AG04450 (cell line): ENCODE measurements at regions not wholly inside any gene's neighbourhood (a gene's known extent, or its start where the extent isn't known, plus 50 kb on each side); places are given as distances from the start of the nearest gene placed in this dataset.

Experiments
- CTCF ChIA-PET: fragments of 300-600, 350-600 bp; formaldehyde crosslinking; extraction: SDS; loops from one replicate; lab custom pipeline; 2022; ENCODE audit warnings: antibody characterized with exemption, inconsistent platforms; lab: Charles Lee
- POLR2A ChIA-PET: fragments of 350-600 bp; formaldehyde crosslinking; extraction: SDS; loops from one replicate; lab custom pipeline; 2021; ENCODE audit warnings: antibody characterized with exemption, inconsistent platforms; lab: Yijun Ruan, JAX
- DNase-seq: peaks from one replicate; pipeline ENCODE4 v3.0.0-alpha.2; 2011; ENCODE audit warnings: low read depth, low spot score
- H3K27ac ChIP-seq: one replicate; pipeline ENCODE4 v1.5.1; 2012; ENCODE audit warnings: low read depth, low read length, control low read depth
- H3K27me3 ChIP-seq: one replicate; pipeline ENCODE4 v1.6.0; 2012; ENCODE audit warnings: low read length; ENCODE audit not compliant: control insufficient read depth, insufficient read depth
- H3K4me3 ChIP-seq: 2 replicates; pipeline ENCODE4 v1.5.1; 2011; ENCODE audit warnings: mild to moderate bottlenecking, low read depth, low read length, control low read depth
- H3K9me3 ChIP-seq: 2 replicates; pipeline ENCODE4 v1.5.1; 2012; ENCODE audit warnings: low read length; ENCODE audit not compliant: control insufficient read depth, insufficient read depth
- TF ChIP-seq, protein P1 (sequence below): IDR thresholded peaks from 2 replicates; pipeline ENCODE4 v1.5.1; 2011; ENCODE audit warnings: low read depth, low read length, control low read depth, inconsistent platforms

DNA sequence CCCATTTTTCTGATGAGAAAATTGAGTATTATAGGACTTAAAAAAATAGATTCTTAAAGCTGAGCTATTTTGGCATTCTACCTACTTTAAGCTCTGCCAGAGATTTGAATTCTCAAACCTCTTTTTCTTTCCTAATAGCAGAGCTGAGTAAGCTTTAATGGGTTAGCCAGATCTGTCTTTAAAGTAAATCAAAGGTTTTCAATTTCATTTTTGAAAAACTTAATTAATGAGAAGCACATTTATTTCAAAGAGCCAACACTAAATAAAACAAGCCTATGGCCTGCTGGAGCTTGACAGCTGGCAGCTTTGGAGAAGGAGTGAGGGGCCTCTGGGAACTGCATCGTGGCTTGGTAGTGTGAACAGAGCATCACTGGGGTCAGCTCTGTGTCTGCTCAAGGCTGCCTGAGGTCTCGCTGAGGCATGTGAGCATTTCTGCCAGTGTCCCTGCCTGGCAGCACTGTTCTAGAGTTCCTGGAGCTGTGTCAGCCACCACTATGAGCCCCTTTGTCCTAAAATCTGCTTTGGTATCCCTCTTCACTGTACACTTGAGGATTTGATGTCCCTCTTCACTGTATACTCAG is 50.4 kb upstream of the PRSS23 start:
- H3K27ac ChIP-seq, result no peak overlapping the region
- no peaks in the 10 kb centered on the region; the same call in 1 of the 2 replicates for H3K9me3 ChIP-seq
- POLR2A ChIA-PET, result no interaction called here
- no peak for DNase-seq
- H3K27me3 ChIP-seq, result no peaks in the 10 kb centered on the region
- H3K4me3 ChIP-seq, result no peak overlapping the region
- CTCF ChIA-PET, result interaction anchor here (0.8 kb wide), 1 partner anchor 12 kb away, joined by 3 read pairs; no protein-coding TSS in a partner anchor
- TF ChIP-seq, protein P1, sequence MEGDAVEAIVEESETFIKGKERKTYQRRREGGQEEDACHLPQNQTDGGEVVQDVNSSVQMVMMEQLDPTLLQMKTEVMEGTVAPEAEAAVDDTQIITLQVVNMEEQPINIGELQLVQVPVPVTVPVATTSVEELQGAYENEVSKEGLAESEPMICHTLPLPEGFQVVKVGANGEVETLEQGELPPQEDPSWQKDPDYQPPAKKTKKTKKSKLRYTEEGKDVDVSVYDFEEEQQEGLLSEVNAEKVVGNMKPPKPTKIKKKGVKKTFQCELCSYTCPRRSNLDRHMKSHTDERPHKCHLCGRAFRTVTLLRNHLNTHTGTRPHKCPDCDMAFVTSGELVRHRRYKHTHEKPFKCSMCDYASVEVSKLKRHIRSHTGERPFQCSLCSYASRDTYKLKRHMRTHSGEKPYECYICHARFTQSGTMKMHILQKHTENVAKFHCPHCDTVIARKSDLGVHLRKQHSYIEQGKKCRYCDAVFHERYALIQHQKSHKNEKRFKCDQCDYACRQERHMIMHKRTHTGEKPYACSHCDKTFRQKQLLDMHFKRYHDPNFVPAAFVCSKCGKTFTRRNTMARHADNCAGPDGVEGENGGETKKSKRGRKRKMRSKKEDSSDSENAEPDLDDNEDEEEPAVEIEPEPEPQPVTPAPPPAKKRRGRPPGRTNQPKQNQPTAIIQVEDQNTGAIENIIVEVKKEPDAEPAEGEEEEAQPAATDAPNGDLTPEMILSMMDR, result no peak

DNA sequence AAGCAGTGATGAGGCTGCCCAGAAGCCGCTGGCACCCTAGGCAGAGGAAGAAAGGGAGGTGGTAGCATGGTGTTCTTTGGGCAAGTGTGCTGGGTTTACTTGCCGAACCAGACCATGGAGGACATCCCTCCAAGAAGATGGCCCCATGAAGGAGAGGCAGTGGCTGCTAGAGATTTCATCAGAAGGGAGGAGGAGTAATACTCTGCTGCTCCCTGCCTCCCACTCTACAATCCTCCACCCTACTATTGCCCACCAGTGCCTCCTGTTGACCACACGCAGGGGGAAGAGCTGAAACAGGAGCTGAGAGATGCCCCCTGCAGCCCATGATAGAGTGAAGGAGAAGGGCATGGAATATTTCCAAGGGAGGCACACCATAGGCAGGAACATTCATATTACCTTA is 51.0 kb upstream of the PRSS23 start:
- H3K9me3 ChIP-seq, result no peaks in the 10 kb centered on the region; the same call in 1 of the 2 replicates
- TF ChIP-seq, protein P1, result 0 out of 2 replicates have a peak, but pooled peaks have one; percentile 17
- H3K27ac ChIP-seq, result no peak overlapping the region
- no peaks in the 10 kb centered on the region for H3K27me3 ChIP-seq
- CTCF ChIA-PET, result interaction anchor here (0.8 kb wide), 1 partner anchor 13 kb away, joined by 3 read pairs; no protein-coding TSS in a partner anchor
- POLR2A ChIA-PET, result no interaction called here
- H3K4me3 ChIP-seq, result no peak overlapping the region
- DNase-seq, result no peak

DNA sequence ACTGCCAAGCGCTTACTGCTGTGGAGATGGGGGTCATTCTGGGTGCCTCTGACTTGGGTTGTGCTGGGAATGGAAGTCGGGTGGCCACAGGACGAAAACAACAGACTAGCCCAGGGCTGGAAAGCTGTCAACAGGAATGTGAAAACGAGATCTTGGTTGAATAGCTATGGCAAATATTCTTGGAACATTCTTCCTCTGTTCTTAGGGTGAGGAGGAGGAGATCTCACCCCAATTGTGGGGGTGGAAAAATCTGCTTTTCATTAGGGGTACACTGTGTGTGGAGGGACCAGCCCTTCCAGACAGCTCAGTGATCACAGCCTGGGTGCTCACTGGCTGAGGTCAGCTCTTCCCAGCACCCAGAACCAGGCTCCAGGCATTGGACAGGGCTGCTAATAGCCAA is 52.0 kb upstream of the PRSS23 start:
- TF ChIP-seq, protein P1, result no peak
- no peak overlapping the region for H3K4me3 ChIP-seq
- H3K27ac ChIP-seq, result no peak overlapping the region
- H3K27me3 ChIP-seq, result no peaks in the 10 kb centered on the region
- DNase-seq, result no peak
- POLR2A ChIA-PET, result no interaction called here
- H3K9me3 ChIP-seq, result no peaks in the 10 kb centered on the region; the same call in 1 of the 2 replicates
- CTCF ChIA-PET, result interaction anchor here (1.2 kb wide), 1 partner anchor 12 kb away, joined by 3 read pairs; no protein-coding TSS in a partner anchor

DNA sequence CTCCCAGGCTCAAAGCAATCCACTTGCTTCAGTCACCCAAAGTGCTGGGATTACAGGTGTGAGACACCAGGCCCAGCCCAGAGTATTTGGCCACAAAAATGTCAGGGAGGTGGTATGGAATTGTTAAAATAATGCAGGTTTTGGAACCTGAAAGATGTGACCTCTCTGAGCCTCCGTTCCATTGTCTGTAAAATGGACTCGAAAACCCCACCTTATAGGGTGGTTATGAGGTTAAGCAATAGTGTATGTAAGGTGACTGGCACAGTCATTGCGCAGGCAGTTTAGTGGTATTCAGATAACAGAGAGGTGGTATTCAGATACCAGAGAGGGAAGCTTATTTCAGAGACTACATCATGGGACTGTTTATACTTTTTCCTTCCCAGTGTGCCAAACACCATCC is 52.5 kb upstream of the PRSS23 start:
- POLR2A ChIA-PET, result no interaction called here
- no peak overlapping the region for H3K4me3 ChIP-seq
- no peaks in the 10 kb centered on the region; the same call in 1 of the 2 replicates for H3K9me3 ChIP-seq
- H3K27me3 ChIP-seq, result no peaks in the 10 kb centered on the region
- CTCF ChIA-PET, result interaction anchor here (1.2 kb wide), 1 partner anchor 13 kb away, joined by 3 read pairs; no protein-coding TSS in a partner anchor
- no peak overlapping the region for H3K27ac ChIP-seq
- TF ChIP-seq, protein P1, result no peak
- DNase-seq, result no peak

DNA sequence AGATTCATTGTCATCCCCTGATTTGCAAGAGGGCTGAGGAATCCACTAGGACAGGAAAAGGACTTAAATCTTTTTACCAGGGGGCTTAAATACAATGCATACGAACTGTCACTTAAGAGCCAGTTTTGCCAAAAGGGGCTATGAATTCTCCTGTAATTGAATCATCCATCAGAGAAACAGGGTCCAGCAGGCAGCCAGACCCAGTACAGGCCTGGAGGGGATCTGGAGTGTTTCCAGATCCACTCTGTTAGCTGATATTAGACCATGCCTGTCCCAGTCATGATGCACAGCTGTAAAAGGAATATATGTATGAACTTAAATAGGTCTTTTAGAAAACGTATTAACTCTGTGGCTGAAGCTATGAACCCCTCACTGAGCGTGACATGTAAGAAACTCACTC is 53.8 kb upstream of the PRSS23 start:
- no peak overlapping the region for H3K27ac ChIP-seq
- ChIA-PET CTCF (no interaction called here), POLR2A (no interaction called here)
- H3K9me3 ChIP-seq, result no peaks in the 10 kb centered on the region; the same call in 1 of the 2 replicates
- H3K27me3 ChIP-seq, result no peaks in the 10 kb centered on the region
- TF ChIP-seq, protein P1, result no peak
- no peak for DNase-seq
- no peak overlapping the region for H3K4me3 ChIP-seq
